A549 (cell line): ENCODE measurements at regions not wholly inside any gene's neighbourhood (a gene's known extent, or its start where the extent isn't known, plus 50 kb on each side); places are given as distances from the start of the nearest gene placed in this dataset.

Experiments
- CBX8 ChIP-seq: fragments of 200-600 bp; sonication (generic); IDR thresholded peaks from 2 replicates; pipeline ENCODE4 v1.6.1; 2016
- EP300 ChIP-seq, 2 experiments: fragments of >200 bp; sonication (Bioruptor Twin); formaldehyde crosslinking; IDR thresholded peaks; 2 replicates in 1 of 2; 3 replicates in 1 of 2; pipeline ENCODE4 v1.6.1; 2016 to 2017
- HOXA7 ChIP-seq: fragments of 250-450 bp; sonication (Bioruptor Pico); IDR thresholded peaks from 2 replicates; pipeline ENCODE4 v1.5.0; 2020; ENCODE audit warnings: mild to moderate bottlenecking, moderate library complexity
- JUN ChIP-seq, 2 experiments: fragments of >200 bp; sonication (Bioruptor Twin); formaldehyde crosslinking; IDR thresholded peaks; 2 replicates in 1 of 2; 3 replicates in 1 of 2; pipeline ENCODE4 v1.6.1; 2016 to 2017
- MAFK ChIP-seq: fragments of 450-650 bp; IDR thresholded peaks from 2 replicates; pipeline ENCODE4 v1.6.1; 2014; ENCODE audit not compliant: partially characterized antibody
- MAZ ChIP-seq: fragments of 150-350 bp; IDR thresholded peaks from 2 replicates; pipeline ENCODE4 v1.6.1; 2014; ENCODE audit warnings: antibody characterized with exemption, low read depth, low read length, borderline replicate concordance
- POLR2A ChIP-seq: IDR thresholded peaks from 2 replicates; pipeline ENCODE4 v1.6.1; 2012; ENCODE audit warnings: mild to moderate bottlenecking, low read length
- RFX5 ChIP-seq: fragments of 450-650 bp; IDR thresholded peaks from 2 replicates; pipeline ENCODE4 v1.7.1; 2014; ENCODE audit warnings: antibody characterized with exemption, mild to moderate bottlenecking, moderate library complexity
- TF ChIP-seq, protein P1 (sequence below): fragments of >200 bp; sonication (Bioruptor Twin); formaldehyde crosslinking; IDR thresholded peaks from 3 replicates; pipeline ENCODE4 v1.5.1; 2016
- TF ChIP-seq, protein P2 (sequence below): fragments of >200 bp; sonication (Bioruptor Twin); formaldehyde crosslinking; IDR thresholded peaks from 3 replicates; pipeline ENCODE4 v1.6.1; 2016

DNA sequence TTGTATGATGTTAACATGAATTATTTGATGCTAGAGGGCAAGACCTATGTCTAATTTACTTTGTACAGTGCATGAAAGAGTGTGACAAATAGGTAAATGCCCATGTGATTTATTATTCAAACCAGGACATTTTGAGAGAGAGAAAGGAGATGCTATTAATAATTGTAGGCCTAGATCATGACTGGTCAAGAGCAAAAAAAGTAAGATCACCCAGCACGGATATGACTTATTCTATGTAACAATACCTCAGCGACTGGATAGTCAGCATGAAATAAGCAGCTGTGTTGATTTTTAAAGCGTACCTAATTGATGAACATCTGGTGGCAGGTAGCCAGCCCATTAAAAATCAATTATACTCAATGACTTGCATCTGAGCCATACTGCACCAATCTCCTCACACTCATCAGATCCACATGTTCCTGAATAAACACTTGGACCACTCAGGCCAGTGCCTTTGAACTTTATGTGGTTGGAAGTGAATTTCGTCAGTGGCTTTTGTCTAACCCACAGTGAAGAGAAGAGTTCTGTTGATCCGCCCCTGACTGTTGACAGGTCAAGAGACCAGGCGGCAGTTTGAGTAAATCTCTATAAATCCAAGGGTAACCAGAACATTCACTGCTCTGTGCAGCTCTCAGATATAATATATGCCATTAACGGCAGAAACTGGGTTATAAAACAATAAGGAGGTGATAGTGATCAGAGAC, 435.3 kb downstream of the MDFIC start:
- TF ChIP-seq POLR2A (no peak), EP300 (IDR thresholded peaks at IDR 0.05) (no peak), MAZ (no peak), MAFK (no peak), CBX8 (no peak), RFX5 (no peak), JUN (IDR thresholded peaks at IDR 0.05) (no peak), HOXA7 (CRISPR knock-in tag) (no peak)
- TF ChIP-seq, protein P1, sequence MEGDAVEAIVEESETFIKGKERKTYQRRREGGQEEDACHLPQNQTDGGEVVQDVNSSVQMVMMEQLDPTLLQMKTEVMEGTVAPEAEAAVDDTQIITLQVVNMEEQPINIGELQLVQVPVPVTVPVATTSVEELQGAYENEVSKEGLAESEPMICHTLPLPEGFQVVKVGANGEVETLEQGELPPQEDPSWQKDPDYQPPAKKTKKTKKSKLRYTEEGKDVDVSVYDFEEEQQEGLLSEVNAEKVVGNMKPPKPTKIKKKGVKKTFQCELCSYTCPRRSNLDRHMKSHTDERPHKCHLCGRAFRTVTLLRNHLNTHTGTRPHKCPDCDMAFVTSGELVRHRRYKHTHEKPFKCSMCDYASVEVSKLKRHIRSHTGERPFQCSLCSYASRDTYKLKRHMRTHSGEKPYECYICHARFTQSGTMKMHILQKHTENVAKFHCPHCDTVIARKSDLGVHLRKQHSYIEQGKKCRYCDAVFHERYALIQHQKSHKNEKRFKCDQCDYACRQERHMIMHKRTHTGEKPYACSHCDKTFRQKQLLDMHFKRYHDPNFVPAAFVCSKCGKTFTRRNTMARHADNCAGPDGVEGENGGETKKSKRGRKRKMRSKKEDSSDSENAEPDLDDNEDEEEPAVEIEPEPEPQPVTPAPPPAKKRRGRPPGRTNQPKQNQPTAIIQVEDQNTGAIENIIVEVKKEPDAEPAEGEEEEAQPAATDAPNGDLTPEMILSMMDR: no peak
- TF ChIP-seq, protein P2, sequence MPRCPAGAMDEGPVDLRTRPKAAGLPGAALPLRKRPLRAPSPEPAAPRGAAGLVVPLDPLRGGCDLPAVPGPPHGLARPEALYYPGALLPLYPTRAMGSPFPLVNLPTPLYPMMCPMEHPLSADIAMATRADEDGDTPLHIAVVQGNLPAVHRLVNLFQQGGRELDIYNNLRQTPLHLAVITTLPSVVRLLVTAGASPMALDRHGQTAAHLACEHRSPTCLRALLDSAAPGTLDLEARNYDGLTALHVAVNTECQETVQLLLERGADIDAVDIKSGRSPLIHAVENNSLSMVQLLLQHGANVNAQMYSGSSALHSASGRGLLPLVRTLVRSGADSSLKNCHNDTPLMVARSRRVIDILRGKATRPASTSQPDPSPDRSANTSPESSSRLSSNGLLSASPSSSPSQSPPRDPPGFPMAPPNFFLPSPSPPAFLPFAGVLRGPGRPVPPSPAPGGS: no peak
